GM21447 (cell line): ENCODE measurements at regions not wholly inside any gene's neighbourhood (a gene's known extent, or its start where the extent isn't known, plus 50 kb on each side); places are given as distances from the start of the nearest gene placed in this dataset.
"Not testable (repeated sequence)": the region's sequence is repeated elsewhere in the genome, so short reads cannot be mapped to it uniquely, and the experiment has no call there.

Experiments used
- ATAC-seq: cut with Tn5 transposase; IDR thresholded peaks from one replicate; pipeline ENCODE4 v1.9.1; 2021; ENCODE audit not compliant: unreplicated experiment

DNA sequence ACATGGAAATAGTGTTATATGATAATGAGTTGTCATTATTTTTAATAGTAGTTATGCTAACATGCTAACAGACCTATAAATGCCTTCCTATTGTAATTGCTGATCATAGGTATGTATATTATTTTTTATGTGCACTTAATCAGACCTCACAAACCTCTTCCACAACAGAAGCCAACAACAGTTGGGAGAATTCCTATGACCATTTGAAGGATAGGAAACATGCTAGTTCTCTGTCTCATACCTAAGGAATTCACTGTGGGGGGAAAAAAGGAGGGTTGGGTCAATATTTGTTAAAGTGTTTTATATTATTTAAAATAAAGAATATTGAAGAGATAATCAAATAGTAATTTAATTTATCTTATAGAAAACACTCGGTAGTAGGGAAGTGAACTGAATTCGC lies 990.9 kb downstream of the EPHA7 start:
- ATAC-seq, result no peak

DNA sequence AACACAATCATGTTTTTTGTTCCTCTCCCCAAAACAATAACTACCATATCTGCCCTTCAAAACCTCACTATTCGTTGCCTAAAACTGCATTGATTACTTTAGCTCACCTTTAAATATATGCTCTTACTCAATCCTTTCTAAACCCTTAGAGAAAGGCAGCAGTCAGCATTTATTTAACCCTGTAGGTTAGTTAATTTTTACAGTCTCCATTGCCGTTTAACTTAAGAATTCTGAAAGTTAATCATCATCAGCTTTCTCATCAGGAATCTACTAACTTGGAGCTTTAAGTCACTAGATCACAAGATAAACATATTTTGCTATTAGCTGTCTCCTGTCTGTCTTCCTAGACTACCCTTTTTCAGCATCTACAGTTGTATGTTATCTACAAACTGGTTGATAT lies 991.9 kb downstream of the EPHA7 start:
- ATAC-seq, result no peak

DNA sequence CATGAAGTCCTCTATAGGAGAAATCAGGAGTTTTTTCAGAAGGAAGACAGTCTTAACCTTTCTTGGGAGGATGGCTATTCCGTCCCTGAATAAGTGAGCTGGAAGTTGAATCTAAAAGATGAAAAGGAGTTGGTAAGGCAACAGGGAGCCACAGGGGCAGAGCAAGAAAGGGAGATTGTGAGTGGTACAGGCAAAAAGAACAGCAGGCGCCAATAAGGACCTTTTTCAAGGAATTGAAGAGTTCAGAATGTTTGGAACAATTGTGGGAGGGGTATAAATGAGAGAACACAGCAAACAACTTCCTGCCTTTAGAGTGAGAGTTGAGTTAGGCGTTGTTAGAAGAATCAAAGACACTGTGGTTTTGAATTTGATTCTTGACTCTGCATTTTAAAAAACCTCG lies 1003.7 kb downstream of the EPHA7 start:
- ATAC-seq, result no peak

DNA sequence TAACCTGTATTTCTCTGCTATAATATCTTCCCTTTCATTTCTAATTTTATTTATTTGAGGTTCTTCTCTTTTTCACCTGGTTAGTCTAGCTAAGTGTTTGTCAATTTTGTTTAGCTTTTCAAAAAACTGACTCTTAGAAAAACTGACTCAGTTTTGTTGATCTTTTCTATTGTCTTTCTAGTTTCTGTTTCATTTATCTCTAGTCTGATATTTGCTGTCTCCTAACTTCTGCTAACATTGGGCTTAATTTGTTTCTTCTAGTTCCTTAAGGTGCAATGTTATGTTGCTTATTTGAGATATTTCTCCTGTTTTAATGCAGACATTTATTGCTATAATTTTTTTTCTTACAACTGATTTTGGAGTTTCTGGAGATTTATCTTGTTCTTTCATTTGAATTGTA lies 1011.0 kb downstream of the EPHA7 start:
- ATAC-seq, result no peak

DNA sequence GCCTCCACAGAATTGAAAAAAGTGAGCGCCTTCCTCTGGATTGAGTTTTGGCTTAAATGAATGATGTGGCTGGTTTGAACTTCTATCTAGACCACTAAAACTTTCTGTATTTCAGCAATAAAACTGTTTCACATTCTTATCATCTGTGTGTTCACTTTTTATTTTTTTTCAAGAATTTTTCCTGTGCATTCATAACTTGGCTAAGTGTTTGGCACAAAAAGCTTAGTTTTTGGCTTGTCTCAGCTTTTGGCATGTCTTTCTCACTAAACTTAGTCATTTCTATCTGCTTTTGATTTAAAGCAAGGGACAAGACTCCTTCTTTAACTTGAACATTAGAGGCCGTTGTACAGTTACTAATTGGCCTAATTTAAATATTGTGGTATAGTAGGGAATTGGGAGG lies 1015.1 kb downstream of the EPHA7 start:
- ATAC-seq, result no peak

DNA sequence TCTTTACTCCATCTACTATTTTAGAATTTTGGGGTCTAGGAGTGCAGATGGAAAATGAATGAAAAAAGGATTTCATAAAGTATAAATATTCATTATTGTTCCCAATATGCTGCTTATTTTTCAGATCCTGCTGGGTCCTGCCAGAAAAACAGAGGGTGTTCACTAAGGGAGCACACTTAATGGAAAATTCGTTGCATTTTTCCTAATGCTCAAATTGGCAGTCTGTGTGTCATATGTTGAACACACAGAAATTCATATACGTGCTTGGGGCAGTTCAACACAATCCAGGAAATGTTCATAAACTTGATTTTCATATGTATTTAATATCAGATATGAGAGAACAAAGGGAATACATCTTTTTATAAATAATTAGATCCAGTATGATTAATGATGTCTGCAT lies 1019.4 kb downstream of the EPHA7 start:
- no peak for ATAC-seq

DNA sequence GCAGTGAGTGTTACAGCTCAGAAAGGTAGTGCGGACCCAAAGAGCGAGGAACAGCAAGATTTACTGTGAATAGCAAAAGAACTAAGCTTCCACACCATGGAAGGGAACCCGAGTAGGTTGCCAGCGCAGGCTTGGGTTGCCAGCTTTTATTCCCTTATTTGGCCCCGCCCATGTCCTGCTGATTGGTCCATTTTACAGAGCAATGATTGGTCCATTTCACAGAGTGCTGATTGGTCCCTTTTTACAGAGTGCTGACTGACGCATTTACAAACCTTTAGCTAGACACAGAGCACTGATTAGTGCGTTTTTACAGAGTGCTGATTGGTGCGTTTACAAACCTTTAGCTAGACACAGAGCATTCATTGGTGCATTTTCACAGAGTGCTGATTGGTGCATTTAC lies 1030.7 kb downstream of the EPHA7 start:
- ATAC-seq, result not testable (repeated sequence)

DNA sequence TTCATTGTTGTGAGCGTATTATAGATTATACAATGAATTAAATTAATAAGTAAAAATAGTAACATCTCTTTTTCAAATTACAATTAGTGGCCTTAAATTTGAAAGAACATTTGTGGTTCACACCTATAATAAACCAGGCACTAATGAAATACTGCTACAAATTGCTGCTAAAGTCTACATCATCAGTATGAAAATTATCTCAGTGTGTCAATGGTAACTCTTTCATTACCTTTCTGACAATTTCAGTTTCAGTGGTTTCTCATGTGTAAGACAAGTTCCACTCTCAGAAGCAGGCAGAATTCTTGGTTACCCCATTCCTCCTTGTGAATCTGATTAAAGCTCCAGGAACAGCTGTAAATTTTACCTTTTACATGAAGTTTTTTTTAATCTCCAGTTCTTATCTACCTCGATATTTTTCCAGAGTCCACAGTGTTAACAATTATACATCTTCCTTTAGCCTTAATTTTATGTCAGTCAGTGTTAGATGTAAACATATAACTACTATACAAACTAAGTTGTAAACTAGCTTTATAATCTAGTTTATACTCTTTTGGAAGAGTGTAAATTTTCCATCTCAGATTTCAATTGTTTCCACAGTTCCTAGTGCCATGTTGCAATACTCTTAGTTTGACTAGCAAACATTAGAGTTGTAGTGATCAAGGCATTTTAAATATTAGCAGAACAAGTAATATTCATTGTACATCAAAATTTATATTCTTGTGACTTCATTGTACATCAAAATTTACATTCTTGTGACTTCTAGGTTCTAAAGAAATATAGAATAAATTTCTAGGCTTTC lies 1038.4 kb downstream of the EPHA7 start:
- ATAC-seq, result no peak

DNA sequence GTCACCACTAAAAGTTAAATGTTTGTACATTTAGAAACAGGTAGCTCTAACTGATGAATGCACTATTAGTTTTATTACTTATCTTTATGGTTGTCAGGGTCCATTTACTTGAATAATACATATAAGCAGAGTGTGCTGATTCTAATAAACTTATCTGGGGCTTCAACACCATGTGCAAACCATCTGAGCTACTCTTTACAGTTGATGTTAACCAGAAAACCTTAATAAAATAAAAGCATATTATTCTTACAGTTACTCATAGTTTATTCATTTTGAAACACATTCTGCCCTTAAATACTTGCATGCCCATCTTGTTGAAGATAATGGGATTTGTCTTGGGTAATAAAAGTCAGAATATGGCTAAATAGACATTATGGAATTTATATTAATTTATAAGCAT lies 1042.2 kb downstream of the EPHA7 start:
- ATAC-seq, result no peak

DNA sequence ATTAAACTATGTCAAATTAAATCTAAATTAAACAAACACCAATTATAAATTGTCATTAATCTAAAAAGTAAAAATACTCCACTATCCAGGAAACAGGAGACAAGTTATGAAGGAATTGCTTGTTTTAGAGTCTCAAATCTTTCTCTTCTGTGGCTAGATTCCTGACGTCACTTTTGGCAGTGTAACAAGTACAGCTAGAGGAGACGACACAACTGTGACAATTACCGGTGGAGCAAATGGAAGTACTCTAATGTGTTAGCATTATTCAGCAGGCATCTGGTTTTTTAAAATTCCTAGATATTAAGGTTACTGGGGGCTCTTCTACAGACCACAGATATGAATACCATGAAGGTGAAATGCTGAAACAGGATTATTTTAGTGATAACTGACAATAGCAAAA lies 1042.7 kb downstream of the EPHA7 start:
- no peak for ATAC-seq

DNA sequence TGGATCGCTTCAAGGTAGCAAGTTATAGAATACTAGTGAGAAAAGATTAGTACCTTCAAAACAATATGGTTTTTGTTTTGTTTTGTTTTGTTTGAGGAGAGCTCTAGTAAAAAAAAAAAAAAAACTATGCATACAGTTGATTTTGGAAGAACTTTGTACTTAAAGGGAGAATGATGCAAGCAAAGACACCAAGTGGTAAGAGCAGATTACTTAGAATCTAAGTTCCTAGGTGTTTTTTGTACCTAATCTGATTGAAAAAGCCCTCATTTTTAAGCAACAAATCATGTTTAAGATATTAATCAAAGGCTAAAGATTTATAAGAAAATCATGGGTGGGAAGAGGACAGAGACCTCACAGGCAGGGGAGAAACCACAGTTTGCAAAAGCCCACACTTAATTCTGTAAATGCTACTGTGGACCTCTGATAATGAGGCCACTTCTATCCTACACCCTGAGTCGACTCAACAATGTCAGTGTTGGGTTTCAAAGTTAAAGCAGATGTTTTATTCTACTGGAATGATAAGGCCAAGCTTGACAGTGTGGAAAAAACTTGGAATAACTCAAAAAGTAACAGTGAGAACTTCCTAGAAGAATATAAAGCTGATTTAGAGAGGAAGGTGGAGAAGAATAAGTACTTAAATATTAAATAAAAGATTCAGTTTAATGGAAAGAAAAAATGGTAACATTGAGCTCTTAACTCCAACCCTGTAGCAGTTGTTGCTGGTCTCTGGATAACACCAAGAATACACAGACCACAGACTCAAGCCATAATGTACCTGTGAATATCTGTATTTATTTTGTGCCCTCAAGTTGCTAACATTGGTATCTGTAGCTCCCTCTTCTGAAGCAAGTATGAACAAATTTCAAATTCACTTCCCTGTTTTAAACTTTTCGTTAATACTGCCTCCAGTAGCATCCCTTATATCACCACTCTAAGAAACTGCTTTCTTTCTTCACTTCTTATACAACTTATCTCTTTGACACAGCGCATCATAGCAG lies 1047.8 kb downstream of the EPHA7 start:
- no peak for ATAC-seq

DNA sequence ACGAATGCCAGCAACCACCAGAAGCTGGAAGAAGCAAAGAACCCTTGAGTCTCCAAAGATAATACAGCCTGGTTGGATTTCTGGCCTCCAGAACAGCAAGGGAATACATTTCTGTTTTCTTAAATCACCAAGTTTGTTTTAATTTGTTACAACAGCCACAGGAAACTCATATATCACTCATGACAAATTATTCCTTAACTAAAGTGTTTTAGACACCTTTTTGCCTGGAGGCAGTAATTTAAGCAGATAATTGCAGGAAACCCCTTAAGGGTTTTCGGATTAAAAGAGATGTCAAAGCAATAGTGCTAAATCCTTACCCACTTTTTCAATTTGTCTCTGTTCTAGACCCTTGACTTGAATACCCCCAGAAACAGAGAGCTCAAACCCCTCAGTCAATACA lies 1050.0 kb downstream of the EPHA7 start:
- ATAC-seq, result no peak

DNA sequence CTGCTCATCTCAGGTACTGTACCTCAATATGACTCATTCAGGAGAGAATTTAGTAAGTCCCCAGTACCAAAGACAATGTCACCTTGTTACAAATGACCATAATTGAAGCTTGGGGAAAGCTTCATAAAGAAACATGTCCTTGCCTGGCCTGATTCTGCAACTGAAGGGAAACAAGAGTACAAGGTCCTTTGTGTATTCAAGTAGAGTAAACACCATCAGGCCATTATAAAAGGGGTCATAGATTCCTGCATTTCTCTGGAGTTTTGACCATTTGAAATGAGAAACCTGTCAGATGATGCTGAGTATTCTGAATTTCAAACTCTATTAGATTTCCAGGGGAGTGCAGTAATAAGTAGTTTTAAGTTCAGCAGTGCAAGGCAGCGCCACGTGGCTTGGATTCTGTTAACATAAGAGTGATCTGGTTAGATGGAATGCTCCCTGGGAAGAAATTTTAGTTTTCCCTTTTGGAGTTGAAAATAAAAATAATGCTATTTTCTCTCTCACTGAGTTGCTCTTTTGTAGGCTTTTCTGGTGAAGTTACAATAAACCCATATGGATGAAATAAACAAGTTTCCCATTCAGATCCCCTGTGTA lies 1054.3 kb downstream of the EPHA7 start:
- ATAC-seq, result no peak

DNA sequence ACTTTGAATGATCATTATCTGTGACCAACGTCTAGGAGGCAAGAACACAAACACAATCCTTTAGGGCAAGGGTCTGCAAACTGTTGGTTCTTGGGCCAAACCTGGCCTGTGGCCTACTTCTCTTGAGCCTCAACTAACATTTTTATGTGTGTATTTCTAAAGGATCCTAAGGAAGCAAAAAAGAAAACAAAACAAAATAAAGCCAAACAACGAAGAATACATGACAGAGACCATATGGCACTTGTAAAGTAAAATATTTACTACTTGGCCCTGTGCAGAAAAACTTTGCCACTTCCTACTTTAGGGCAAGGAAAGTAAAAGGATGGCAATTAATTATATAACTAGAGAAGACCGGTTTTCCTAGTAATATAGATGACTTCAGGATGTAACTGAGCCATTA lies 1056.2 kb downstream of the EPHA7 start:
- no peak for ATAC-seq

DNA sequence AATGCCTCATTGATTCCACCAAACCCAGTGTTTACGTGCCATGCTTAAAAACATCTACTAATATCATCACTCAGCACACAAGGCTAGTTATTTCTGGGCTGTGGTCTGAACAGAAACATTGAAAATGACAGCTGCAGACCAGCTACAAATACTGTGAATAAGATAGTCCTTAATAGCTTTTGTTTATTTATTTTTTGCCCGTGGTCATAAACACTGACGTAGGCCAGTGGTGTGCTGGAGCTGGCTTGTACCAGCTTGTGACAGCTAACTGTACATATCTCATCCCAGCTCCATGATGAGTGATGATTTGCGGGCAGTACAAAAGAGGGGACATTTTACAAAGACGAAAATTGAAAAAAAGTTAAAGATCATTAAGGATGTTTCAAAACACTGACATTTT lies 1057.0 kb downstream of the EPHA7 start:
- no peak for ATAC-seq

DNA sequence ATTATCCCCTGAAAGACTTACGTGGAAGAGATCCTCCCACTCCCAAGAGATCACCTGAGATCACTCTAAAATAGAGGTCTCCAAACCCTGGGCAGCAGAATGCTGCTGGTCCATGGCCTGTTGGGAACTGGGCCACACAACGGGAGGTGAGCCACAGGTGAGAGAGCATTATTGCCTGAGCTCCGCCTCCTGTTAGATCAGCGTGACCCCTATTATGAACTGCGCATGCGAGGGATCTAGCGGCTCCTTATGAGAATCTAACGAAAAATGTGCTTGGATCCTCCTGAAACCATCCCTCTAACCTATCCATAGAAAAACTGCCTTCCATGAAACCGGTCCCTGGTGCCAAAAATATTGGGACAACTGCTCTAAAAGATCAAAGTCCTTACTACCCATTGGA lies 1057.4 kb downstream of the EPHA7 start:
- no peak for ATAC-seq

DNA sequence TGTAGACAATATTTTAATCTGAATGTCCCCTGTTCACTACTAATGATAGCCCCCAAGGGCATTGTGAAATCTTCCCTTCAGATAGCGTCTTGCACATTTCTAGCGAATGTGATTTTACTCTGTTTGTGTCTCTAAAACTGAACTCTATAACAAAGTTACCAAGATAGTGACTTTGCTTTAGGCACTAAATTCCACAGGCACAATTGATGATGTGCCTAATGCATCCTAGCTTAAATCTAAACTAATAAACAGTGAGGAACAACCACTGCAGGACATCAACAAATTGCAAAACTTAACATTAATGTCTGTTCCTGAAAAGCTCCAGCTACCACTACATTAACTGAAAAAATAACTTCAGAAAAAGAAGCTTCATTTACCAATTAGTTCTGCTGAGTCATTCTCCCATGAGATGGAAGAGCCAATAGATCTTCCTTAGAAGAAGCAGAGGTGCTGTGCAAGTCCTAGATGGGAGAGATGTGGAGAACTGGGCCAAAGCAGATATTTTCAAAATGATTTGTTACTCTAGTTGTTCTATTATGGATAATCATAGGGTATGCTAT lies 1065.0 kb downstream of the EPHA7 start:
- no peak for ATAC-seq

DNA sequence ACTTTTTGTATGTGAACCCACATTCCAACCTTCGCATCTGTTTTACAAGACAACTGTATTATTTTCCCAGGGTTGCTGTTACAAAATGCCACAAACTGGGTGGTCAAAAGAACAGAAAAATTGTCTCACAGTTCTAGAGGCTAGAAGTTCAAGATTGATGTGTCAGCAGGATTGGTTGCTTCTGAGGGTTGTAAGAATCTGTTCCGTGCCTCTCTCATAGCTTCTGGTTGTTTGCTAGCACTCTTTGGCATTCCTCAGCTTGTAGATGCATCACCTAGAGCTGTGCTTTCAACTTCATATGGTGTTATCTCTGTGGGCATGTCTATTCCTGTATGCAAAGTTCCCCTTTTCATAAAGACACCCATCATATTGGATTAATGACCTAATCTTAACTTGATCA lies 1067.2 kb downstream of the EPHA7 start:
- no peak for ATAC-seq

DNA sequence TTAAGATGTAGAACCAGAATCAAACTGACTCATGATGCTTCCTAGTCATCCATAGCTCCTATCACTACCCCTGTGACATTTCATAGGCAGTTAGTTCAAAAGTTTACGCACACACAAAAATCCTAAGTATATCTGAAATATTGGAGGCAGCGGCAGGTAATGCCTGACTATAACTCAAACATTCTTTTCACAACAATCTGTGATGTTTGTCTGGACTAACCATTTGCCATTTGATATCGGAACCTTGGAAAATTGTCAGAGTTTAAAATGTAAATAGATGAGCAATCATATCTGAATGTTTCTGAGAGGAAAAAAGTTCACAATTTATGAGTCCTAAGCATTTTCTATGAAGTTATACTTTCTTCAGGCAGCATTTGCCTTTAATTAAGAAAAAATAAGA lies 1078.2 kb downstream of the EPHA7 start:
- no peak for ATAC-seq

DNA sequence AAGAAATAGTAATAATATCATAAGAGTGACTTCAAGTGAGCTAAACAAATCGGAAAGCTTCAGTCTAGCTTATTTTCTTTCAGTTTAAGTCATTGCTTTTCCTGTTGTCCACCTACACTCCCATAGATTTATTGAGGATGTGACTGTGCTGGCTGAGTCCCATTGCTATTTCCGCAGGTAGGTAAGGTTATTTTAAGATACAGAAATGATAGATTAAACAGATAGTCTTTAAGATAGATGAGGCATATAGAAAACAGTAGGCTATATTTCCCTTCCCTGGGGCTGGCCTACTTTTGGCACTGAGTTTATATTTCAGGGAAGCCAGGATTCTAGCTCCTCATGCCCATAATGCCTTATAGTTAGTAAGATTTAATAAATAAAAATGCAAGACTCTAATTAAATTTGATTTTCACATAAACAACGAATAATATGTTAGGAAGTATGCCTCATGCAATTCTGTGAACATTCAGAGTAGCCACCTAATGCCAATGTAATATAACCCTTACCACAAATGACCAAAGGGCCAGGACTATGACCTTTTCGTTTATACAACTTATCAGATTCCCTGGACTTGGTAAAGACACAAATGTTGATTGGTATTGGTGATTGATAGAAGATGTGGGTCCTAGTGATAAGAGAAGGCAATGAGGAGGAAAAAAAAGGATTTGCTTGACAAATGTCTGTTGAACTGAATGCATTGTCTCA lies 1079.3 kb downstream of the EPHA7 start:
- no peak for ATAC-seq

DNA sequence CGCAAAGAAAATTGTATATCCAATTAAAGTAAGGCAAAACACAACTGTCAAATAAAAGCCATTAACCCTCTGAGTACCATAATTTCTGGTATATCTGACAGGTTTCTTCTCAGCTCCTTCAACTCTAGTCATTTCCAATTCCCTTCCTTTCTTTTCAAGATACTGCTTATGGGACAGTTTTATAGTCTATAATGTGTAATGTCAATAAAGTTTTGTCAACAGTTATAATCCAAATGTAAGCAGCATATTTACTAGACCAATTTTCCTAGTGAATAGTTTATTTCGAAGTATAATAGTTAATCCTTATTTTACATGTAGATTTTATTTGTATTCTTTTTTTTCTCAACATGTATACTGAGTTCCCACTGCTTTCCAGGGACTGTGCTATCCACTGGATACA lies 1081.8 kb downstream of the EPHA7 start:
- no peak for ATAC-seq
